ENCODE measurements at regions not wholly inside any gene's neighbourhood (a gene's known extent, or its start where the extent isn't known, plus 50 kb on each side); places are given as distances from the start of the nearest gene placed in this dataset.

DNA sequence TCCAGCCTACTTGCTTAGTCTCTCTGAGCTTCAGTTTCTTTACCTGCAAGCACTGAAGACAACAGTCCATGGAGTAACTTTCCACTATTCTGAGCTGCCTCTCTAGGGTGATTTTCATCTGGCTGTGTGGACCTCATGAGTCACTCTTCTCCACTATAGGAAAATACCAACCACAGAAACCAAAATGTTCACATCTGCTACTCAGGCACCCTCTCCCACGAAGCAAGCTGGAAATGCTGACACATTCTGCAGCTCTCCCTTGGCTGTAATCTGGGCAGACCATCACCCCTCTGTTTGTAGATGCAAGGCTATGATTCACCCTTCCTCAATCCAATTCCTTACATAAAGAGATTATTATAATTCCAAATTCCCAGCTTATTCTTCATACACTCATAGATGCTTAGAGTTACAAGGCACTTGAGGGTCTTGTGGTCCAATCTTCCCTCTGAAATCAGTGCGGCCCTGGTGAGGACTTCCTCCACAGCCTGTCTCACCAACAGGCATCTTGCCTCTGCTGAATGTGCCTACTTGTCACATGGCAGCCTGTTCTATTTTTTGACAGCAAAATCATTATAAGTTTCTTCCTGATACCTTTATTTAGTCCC, 97.0 kb upstream of the LNX1 start:
- peak; percentile 98 for DNase-seq (ENCODE audit: low read depth)

DNA sequence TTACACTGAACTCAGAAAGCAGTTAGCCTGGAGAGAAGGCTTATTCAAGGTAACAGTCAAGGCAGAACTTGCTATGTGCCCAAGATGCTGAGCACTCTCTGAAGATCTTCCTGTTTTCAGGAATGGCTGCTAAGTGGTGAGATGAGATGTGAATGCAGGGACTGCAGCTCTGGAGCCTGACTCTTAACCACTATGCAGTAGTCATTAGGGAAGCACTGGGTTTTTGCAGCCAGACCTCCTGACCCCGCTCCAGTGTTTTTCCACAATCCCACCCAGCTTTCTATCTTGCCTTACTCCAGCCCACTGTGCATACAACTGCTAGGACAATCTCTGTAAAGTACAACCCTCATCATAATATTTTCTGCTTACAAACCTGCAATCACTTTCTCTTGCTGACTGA, 95.2 kb upstream of the LNX1 start:
- no peak for DNase-seq (ENCODE audit: low read depth)

DNA sequence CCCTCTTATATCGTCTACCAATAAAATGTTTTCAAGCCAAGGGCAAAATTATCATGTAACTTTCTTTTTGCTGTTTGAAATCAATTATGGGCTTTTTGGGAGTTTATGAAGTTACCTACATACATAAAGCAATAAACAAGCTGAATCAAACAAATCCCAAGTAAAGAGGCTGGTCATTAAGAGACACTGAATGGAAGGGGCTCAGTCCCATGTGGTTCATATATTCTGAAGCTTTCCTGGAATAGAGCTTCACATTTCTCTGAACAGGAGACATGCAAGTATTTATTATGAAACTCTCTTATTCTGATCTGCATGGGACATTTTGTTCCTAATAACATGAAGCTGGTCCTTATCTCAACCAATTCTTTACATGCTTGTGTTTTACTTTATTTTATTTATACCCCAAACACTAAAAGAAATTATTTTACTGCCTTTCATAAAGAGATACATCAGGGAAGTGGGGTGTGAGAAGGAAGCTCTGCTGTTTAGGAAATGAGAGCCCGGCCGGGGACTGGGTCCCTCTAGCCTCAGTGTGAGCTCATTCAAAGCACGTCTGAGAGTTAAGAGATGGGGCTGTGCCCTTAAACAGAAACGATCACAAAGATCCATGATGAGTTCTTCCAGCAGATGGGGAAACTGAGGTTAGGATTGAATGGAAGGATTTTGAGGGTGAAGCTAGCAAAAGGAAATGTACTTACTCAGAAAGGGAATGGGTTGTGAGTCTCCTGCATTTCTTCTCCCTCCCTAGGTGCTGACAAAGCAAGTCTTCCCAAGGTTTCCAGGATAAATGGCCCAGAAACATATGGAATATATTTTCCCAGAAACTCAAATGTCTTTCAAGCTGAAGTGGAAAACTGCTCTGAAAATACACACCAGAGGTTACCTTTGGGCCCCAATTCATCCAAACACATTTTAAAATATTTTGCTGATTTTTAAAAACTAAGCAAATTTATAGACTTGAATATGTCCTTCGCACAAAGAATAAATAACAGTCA, 93.1 kb upstream of the LNX1 start:
- no peak for DNase-seq (ENCODE audit: low read depth)

DNA sequence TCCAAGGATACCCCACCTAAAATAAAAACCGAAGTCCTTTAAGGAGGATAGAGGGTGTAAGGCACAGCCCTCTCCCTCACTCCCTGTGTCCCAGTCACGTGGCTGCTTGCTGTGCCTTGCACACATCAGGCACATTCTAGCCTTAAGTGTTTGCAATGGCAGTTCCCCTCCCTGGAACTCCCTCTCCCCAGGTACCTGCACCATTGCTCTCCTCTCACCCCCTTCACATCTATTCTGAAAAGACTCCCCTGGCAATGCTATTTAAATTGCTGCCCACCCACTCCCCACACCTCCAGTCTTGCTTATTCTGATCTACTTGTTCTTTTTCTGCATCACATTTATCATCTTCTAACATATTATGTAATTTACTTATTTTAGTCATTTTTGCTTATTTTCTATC, 91.6 kb upstream of the LNX1 start:
- DNase-seq (ENCODE audit: low read depth) = no peak

DNA sequence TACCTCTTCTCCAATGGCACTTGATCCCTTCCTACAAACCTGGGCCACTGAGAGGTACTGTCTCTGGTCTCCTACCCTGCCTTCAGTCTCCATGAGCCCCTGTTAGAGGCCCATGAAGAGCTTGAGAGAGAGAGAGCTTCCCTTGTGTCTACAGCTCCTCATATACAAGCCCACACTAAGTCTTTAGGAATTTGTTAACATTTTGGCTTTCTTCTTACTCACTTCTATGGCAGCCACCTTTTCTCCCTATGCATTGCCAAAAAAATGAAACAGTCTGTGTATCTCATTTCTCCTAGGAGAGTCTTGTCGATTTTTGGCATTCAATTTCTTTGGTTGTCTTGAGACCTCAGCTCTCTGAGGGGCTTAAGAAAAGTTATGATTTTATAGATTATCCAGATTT, 90.9 kb upstream of the LNX1 start:
- peak; percentile 53 for DNase-seq (ENCODE audit: low read depth)

DNA sequence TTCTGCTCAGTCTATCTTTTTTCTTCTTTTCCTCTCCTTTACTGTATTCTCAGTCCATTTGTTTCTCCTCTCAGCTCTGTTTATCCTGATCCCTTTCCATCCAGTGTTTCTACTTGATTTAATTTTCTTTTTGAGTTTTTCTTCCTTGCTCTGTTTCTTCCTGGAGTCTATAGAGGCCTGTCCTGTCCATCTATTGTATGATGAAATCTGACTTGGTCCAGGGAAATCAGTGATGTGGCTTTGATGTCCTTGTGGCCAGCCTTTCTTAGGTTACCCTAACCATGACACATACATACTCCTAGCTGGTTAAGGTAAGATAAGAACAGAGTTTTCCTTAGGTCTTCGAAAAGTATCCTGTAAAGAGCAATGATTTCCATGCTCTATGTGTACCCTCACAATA, 89.3 kb upstream of the LNX1 start:
- no peak for DNase-seq (ENCODE audit: low read depth)

DNA sequence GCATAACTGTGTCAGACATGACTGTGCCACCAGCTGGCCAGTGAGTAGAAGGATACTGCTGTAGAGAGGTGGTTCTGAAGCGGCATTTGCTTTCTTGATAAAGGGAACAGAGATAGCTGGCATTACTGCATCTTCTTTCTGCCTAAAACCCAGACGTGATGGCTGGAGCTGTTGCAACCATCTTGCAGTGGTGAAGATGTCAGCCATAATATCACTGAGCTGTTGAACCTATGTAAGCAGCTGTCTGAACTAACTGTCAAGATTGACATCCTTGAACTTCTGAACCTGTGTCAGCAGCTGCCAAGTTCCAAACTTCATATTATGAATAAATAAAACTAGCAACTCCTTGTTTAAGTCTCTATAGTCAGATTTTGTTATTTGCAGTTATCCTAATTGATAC, 88.9 kb upstream of the LNX1 start:
- no peak for DNase-seq (ENCODE audit: low read depth)

DNA sequence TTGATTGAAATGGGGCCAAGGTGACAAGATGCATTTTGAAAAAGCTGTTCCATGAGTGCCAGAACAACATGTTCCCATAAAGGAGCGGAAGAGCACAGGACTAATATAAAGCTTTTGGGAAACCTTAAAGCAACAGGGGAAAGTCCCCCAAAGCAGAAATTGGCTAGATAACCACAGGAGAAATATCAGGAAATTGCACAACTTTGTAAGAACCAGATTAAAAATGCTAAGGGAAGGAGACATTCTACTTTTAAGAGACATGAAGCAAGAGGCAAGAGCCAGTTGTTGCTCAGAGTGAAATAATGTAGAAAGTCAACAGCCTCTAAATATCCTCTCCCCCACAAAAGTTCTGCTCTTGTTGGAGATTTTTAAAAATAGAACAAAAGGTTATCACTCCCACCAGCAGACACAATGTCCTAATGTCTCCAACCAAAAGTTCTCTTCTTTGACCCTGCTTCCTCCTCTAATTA, 85.2 kb upstream of the LNX1 start:
- peak; percentile 89 for DNase-seq (ENCODE audit: low read depth)

DNA sequence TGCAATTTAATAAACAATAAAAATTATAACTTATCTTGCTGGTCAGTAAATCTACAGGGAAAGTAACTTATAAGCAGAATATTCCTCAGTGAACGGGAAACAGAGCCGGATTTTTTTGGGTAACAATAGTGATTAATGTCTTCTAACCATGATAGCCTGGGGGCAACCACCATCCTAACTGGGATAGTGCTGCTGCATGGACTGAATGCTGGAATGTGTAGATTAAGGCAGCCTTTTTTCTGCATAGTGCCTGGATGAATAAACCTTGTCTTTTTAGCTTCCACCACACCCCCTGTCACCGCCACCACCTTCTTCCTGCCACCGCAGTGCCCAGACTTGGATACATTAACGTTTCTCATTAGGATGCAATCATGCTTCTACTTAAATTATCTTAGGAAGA, 83.6 kb upstream of the LNX1 start:
- DNase-seq (ENCODE audit: low read depth) = no peak

DNA sequence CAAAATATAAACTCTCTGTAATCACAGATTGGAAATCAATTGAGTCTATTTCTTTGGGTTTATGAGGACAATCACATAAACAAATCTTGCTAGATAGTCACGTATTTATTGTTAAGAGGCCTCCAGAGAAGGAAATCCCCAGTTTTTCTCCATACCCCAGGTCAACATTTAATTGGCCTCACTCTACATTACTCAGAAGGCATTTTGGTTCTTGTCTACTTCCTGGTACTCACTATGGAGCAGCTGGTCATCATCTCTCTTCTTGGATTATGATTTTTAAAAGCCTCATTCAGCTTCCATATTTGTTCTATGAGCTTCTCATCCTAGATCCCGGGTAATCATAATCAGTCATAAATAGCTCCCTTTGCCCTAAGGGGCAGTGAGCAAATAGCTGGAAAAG, 81.6 kb upstream of the LNX1 start:
- no peak for DNase-seq (ENCODE audit: low read depth)

DNA sequence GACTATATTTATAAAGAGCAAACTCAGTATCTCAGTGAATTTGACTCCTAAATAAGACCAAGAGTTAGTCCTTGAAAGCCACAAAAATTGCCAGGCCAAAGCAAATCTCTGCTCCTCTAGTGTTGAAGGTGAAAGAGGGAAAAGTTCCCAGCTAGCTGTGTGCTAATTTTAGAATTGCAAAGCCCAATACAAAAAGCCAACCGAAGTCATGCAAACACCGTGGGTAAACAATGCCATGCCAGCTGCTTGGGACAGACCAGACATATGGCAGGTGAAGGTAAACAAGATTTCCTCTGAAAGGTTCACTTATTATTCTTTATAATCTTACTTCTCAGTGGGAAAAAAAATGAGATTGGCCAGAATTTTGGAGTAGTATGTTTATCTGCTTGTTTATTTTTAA, 80.5 kb upstream of the LNX1 start:
- DNase-seq (ENCODE audit: low read depth) = no peak

DNA sequence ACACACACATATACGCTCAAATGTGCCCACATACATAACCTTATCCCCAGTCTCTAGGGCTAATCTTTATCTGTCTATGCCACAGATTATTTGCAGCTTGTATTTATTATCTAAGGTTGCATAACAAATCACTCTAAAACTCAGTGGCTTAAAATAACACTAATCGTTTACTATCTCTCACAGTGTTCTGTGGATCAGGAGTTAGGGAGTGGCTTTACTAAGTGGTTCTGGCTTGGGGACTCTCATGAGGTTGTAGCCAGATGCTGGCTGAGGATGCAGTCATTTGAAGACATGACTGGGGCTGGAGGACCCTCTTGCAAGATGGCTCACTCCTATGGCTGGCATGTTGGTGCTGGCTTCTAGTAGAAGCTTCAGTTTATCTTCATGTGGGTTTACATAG, 68.5 kb upstream of the LNX1 start:
- DNase-seq (ENCODE audit: low read depth) = no peak

DNA sequence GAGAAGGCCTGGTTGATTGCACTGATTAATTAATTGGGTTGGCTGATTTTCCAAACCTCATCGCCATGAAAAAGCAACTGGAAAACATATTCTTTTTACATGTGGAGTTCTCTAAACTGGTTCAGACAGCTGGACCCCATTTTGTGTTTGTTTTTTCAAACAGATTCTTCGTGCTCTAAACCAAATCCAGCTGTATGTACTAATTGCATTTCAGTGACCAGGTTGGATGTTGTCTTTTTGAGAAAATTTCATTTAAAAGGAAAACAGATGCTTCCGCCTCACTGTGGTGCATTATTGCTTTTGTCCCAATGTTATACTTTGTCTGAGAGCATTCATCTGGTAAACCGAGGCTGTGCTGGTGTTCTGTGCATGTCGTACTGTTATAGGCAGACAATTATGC, 67.8 kb upstream of the LNX1 start:
- peak; percentile 29 for DNase-seq (ENCODE audit: low read depth)

DNA sequence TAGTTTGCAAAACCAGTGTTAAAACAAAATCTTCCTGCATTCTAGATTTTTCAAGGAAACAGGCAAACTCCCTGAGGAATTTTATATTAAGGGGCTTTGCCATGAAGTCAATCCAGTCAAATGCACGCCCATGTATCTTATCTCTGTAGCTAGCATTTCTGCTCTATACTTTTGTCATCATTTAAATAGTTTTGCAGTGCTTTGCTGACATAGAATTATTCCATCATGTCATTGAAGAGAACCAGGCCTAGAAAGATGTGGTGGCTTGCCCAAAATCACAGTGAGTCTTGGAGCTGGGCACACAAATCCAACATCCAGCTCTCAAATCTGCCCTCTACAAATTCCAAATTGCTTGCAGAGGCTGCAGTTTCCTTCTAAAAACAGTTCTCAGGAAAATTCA, 66.7 kb upstream of the LNX1 start:
- DNase-seq (ENCODE audit: low read depth) = no peak

DNA sequence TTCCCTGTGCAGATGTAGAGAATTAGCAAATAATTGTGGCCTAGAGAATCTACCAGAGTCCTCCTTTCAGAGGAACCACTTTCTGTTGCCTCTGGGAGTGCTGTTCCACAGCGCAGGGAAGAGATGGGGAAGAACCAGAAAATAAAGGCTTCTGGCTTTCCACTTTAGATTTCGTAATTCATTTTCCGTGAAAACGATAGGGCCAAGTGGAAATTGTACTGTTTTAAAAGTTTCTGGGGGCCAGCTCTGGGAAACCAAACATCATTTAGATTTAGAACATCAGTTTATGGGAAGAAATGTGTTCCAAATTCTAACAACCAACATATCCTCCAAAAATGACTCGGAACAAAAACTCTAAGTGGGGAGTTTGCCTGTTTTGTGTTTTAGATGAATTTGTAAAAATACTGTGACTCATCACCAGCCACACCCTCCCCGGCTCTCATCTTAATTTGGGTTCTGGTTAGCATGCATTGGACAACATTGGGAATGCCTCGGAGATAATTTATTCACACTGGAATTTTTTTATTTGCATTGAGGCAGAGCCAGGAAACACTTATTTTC, 65.2 kb upstream of the LNX1 start:
- DNase-seq (ENCODE audit: low read depth) = peak; percentile 85

DNA sequence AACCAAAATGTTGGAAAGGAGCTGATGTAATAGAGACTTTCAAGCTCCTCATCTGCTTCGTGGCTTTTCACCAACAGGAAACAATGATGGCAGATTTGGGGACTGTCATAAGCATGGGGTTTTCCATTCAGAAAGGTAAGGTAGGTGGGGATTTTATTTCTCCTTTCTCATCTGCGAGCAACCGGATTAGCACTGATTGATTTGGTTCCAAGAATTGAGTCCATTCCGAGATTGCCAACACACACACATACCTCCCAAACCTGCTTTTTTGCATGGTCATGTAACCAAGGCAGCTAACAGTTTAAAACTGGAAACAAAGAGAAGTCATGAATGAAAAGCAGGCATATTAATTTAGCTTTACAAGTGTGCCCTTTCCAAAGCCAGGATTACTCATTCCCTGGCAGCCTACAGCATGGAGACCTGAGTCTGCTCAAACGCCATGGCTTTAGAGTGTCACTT, 63.0 kb upstream of the LNX1 start:
- DNase-seq (ENCODE audit: low read depth) = peak; percentile 75

DNA sequence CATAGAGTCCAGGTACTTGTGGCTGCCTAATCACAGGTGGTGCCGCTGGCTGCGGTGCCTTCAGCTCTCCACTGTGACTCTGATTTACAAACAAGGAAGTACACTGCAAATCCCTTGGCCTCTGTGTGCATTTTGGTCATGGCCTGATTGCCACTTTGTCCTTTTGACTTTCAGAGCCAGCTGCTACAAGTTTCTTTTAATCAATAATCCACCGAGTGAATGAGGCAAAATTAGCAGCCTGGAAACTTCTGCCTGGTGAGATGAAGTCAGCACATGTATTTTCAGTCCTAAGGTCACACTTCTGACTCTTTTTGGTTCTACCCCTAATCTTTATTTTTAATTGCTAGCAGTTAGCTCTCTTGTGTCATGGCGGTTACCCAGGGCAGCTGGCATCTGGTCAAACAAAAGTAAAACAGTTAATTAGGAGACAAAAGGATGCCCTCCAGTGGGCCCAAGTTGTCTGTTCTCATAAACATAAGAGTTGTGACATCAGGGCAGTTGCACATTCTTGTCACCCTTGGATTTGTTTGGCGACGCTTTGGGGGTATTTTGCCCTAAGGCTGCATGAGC, 62.3 kb upstream of the LNX1 start:
- DNase-seq (ENCODE audit: low read depth) = peak; percentile 65

DNA sequence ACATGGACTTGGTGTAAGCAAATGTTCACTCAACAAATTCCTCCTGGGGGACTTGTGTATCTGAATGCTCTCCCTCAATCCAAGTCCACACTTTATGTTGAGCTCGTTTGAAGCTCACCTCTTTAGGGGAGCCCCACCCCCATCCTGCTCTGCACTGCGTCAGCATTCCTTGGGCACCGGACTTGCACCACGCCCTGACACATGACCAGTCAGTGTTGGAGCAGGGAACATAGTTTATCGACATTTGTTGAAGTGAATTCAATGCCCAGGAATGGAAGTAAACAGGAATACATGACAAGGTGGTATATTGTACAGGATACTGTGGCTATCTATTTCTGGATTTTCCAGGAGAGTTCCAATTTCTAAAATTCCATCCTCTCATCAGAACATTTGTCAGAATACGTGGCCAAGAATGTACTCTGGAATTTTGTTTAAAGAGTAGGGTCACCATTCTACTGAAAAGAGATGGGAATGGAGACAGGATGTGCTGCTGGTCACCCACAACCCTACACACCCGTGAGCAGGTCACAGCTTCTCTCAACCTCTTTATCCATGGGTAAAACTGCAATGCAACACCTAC, 60.0 kb upstream of the LNX1 start:
- DNase-seq (ENCODE audit: low read depth) = no peak

DNA sequence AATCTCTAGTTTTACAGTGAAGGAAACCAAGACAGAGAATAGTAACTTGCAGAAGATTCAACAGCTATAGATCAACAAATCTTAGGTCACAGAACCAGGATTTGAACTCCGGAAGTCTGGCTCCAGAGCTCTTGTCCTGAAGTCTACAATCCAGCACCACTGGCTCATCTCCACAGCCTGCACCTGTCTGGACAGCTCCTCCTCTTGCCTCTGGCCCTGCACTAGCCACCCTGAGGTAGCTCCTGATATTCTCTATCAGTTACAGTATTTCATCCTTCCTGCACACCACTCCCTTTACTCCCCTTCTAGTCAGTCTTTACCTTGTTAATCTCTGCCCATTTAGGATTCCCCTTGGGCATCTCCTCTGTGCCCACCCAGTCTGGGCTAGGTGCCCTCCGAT, 58.1 kb upstream of the LNX1 start:
- no peak for DNase-seq (ENCODE audit: low read depth)

DNA sequence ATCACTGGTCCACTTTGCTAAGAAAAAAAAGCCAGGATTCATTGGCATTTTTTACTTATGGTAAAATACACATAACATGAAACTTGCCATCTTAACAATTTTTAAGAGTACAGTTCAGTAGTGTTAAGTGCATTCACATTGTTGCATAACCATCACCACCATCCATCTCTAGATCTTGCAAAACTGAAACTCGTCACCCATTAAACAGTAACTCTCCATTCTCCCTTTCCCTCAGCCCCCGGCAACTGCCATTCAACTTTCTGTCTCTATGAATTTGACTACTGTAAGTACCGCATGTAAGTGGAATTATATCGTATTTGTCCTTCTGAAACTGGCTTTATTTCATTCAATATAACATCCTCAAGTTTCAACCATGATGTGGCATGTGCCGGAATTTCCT, 56.3 kb upstream of the LNX1 start:
- no peak for DNase-seq (ENCODE audit: low read depth)

DNA sequence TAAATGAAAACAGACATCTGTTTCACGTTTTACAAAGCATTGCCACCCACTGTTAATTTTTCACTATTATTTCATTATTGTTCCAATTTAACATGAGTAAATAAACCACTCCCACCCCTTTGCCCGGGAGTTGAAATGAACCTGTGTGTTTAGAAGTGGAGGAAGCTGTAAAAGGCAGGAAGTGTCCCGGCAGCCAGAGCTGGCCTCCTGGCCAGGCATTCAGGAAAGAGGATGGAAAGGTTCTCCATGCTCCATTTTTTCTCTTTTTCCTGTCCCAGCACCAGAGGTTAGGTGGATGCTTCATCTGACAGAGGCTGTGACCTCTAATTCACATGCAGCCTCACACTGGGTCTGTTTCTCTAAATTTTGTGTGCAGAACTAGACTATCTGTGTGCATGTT, 55.5 kb upstream of the LNX1 start:
- no peak for DNase-seq (ENCODE audit: low read depth)

DNA sequence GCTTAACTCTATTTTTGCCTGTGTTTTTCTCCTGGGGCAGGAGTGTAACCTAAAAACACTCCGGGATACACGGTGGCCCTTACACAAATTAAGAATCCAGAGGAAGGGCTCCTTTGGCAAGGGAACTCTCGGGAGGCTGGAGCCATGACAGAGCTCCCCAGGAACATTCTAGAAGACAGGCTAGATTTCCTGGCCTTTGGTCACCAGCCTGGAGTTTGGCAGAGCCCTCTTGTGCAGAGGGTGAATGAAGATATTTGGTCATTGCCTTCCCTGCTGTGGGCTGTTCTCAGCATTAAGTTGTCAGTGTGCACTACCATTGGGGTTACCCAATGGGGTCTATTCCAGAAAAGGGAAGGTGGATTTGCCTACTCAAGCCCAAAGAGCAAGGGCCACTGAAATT, 53.8 kb upstream of the LNX1 start:
- no peak for DNase-seq (ENCODE audit: low read depth)

Measured in fibroblast of gingiva (primary cell).